ENCODE measurements at regions not wholly inside any gene's neighbourhood (a gene's known extent, or its start where the extent isn't known, plus 50 kb on each side); places are given as distances from the start of the nearest gene placed in this dataset.

DNA sequence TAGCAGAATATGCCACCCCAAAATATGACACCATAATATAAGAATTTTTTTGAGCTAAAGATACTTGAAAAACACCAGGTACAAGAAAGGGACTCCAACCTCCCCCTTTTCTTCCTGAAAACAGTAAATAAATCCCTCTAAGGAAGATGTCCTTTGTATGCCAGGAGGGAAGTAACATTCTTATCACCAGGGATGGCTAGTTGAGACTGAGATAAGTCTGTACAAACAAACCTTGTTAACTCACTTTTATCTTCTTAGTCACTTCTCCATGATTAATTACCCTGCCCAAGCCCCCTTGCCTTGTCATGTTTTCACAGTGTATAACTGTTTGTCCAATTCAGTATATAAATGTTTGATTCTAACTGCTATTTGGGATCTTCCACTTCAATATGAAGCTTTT is 888.0 kb downstream of the PCDH18 start:
- TF ChIP-seq POLR2A (IDR thresholded peaks at IDR 0.05; ENCODE audit: low read depth, low read length) (no peak), POLR2AphosphoS5 (IDR thresholded peaks at IDR 0.05; ENCODE audit: low read depth, low read length) (no peak), TAF1 (IDR thresholded peaks at IDR 0.05; ENCODE audit: low read depth, low read length) (no peak)
